Stimulated activated naive B cell treated with anti-CD40 and anti-IgM and Interleukin-4, amounts not matched to agents 10 μg/mL and 1 μg/mL and 100 μg/mL, for 72 hours (primary cell): ENCODE measurements at regions not wholly inside any gene's neighbourhood (a gene's known extent, or its start where the extent isn't known, plus 50 kb on each side); places are given as distances from the start of the nearest gene placed in this dataset.
"Not testable (repeated sequence)": the region's sequence is repeated elsewhere in the genome, so short reads cannot be mapped to it uniquely, and the experiment has no call there.

Experiments used
- ATAC-seq, 2 donors: fragments of 150-1000 bp; cut with Tn5 transposase; replicated peaks; 2 replicates each; pipeline ENCODE4 v1.10.0; 2021; ENCODE audit warnings: moderate library complexity in 1 of 2
- DNase-seq: peaks from one replicate; pipeline ENCODE4 v3.0.0; 2021
- H3K27ac Mint-ChIP-seq: one replicate; pipeline ENCODE4 v1.8.0; 2022; ENCODE audit warnings: mild to moderate bottlenecking, mixed read lengths
- H3K27me3 Mint-ChIP-seq, 2 donors: one replicate each; pipeline ENCODE4 v1.8.0; 2022; ENCODE audit warnings: mixed read lengths in 2 of 2
- H3K36me3 Mint-ChIP-seq, 2 donors: one replicate each; pipeline ENCODE4 v1.8.0; 2022; ENCODE audit warnings: mixed read lengths in 2 of 2, mild to moderate bottlenecking in 1 of 2
- H3K4me1 Mint-ChIP-seq, 2 donors: one replicate each; pipeline ENCODE4 v1.8.0; 2022; ENCODE audit warnings: mixed read lengths in 2 of 2, mild to moderate bottlenecking in 1 of 2
- H3K4me3 Mint-ChIP-seq, 2 donors: one replicate each; pipeline ENCODE4 v1.8.0; 2022; ENCODE audit warnings: mild to moderate bottlenecking in 2 of 2, mixed read lengths in 2 of 2, moderate library complexity in 1 of 2
- H3K9me3 Mint-ChIP-seq, 2 donors: one replicate each; pipeline ENCODE4 v1.8.0; 2022; ENCODE audit warnings: mixed read lengths in 2 of 2, mild to moderate bottlenecking in 1 of 2

- peaks cover 15 to 16% of the 10 kb centered on the region in 2 donors for H3K9me3 Mint-ChIP-seq
- no peaks in the 10 kb centered on the region for H3K4me1 Mint-ChIP-seq
- no peak overlapping the region for H3K27ac Mint-ChIP-seq
- DNase-seq (no peak), ATAC-seq (no peak)
- no peaks in the 10 kb centered on the region for H3K36me3 Mint-ChIP-seq
- no peaks in the 10 kb centered on the region for H3K27me3 Mint-ChIP-seq
- H3K4me3 Mint-ChIP-seq, result no peak overlapping the region
Observed at GRCh38 chr13:67469623-67470022, 239.5 kb upstream of the PCDH9 start.

GRCh38 chr13:67466569-67466968, 236.4 kb upstream of the PCDH9 start:
- Mint-ChIP-seq H3K4me1 (no peaks in the 10 kb centered on the region), H3K4me3 (no peak overlapping the region), H3K9me3 (peaks cover 15 to 16% of the 10 kb centered on the region in 2 donors), H3K27me3 (no peaks in the 10 kb centered on the region), H3K36me3 (no peaks in the 10 kb centered on the region), H3K27ac (no peak overlapping the region)
- ATAC-seq (no peak), DNase-seq (no peak)

GRCh38 chr13:67464154-67464553, 234.0 kb upstream of the PCDH9 start:
- no peak overlapping the region for H3K4me3 Mint-ChIP-seq
- H3K27ac Mint-ChIP-seq, result no peak overlapping the region
- no peak for DNase-seq

GRCh38 chr13:67462098-67462497, 232.0 kb upstream of the PCDH9 start:
- ATAC-seq, result no peak
- H3K4me1 Mint-ChIP-seq, result no peaks in the 10 kb centered on the region
- no peaks in the 10 kb centered on the region for H3K27me3 Mint-ChIP-seq

More at GRCh38 chr13:67464154-67464553, 234.0 kb upstream of the PCDH9 start:
- peaks cover 1 to 13% of the 10 kb centered on the region in 2 donors for H3K9me3 Mint-ChIP-seq
- no peaks in the 10 kb centered on the region for H3K4me1 Mint-ChIP-seq
- H3K36me3 Mint-ChIP-seq, result no peaks in the 10 kb centered on the region
- H3K27me3 Mint-ChIP-seq, result no peaks in the 10 kb centered on the region
- no peak for ATAC-seq

DNA sequence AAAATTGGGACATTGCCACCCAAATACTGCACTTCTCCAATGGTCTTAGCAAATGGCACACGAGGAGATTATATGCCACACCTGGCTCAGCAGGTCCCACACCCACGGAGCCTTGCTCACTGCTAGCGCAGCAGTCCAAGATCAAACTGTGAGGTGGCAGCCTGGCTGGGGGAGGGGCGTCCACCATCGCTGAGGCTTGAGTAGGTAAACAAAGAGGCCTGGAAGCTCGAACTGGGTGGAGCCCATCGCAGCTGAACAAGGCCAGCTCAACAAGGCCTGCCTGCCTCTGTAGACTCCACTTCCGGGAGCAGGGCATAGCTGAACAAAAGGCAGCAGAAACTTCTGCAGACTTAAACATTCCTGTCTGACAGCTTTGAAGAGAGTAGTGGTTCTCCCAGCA, 222.4 kb upstream of the PCDH9 start:
- H3K27me3 Mint-ChIP-seq, H3K36me3 Mint-ChIP-seq, ATAC-seq, DNase-seq, H3K9me3 Mint-ChIP-seq, H3K4me1 Mint-ChIP-seq, H3K4me3 Mint-ChIP-seq, H3K27ac Mint-ChIP-seq: not testable (repeated sequence)

More at GRCh38 chr13:67462098-67462497, 232.0 kb upstream of the PCDH9 start:
- Mint-ChIP-seq H3K4me3 (no peak overlapping the region), H3K27ac (no peak overlapping the region), H3K36me3 (no peaks in the 10 kb centered on the region), H3K9me3 (peaks cover 0 to 1% of the 10 kb centered on the region in 2 donors)
- no peak for DNase-seq

GRCh38 chr13:67445436-67445835, 215.3 kb upstream of the PCDH9 start:
- DNase-seq (no peak), ATAC-seq (no peak)
- Mint-ChIP-seq H3K27me3 (no peaks in the 10 kb centered on the region), H3K4me3 (no peak overlapping the region), H3K27ac (no peak overlapping the region), H3K4me1 (no peaks in the 10 kb centered on the region), H3K9me3 (no peaks in the 10 kb centered on the region), H3K36me3 (no peaks in the 10 kb centered on the region)

GRCh38 chr13:67443923-67444322, 213.8 kb upstream of the PCDH9 start:
- DNase-seq, result no peak
- Mint-ChIP-seq H3K9me3 (no peaks in the 10 kb centered on the region), H3K36me3 (no peaks in the 10 kb centered on the region), H3K4me1 (no peaks in the 10 kb centered on the region), H3K4me3 (no peak overlapping the region), H3K27ac (no peak overlapping the region), H3K27me3 (no peaks in the 10 kb centered on the region)
- no peak for ATAC-seq

DNA sequence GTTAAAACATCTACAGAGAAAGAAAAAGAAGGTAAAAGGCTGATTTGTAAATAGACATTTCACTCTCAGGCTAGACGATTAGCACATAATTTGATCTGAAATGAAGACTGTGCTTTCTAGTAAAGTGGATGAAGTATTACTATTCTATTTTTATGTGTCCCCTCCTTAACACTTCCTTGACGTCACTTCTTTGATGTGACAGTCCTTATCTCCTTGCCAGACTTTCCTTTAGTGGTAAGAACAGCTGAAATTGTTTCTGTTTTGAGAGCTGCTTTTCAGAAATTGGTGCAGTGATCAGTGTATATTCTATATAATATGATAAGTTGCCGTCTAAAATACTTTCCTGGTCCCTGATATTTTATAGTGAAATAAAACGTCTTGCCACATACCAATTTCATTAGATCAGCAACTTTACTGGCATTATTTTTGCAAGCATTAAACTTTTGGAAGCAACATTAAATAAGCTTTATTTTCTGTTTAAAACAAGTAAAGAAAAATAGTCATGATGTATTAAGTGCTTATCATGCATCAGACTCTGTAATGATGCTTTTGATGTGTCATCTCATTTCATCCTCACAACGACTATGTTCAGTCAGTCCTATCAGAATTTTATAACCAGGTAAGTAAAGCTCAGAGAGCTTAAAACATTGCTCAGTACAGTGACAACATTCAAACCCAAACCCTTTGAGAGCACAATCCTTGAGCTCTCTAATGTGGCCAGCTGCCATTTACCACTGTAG, 210.3 kb upstream of the PCDH9 start:
- no peaks in the 10 kb centered on the region for H3K27me3 Mint-ChIP-seq
- H3K36me3 Mint-ChIP-seq, result no peaks in the 10 kb centered on the region
- H3K27ac Mint-ChIP-seq, result no peak overlapping the region
- no peak for DNase-seq
- H3K9me3 Mint-ChIP-seq, result no peaks in the 10 kb centered on the region
- no peak overlapping the region for H3K4me3 Mint-ChIP-seq
- H3K4me1 Mint-ChIP-seq, result no peaks in the 10 kb centered on the region
- no peak for ATAC-seq

- H3K4me1 Mint-ChIP-seq, result no peaks in the 10 kb centered on the region
- H3K9me3 Mint-ChIP-seq, result no peaks in the 10 kb centered on the region
- no peaks in the 10 kb centered on the region for H3K36me3 Mint-ChIP-seq
- H3K27me3 Mint-ChIP-seq, result no peaks in the 10 kb centered on the region
- no peak overlapping the region for H3K27ac Mint-ChIP-seq
- H3K4me3 Mint-ChIP-seq, result no peak overlapping the region
- DNase-seq (no peak), ATAC-seq (no peak)
Observed at GRCh38 chr13:67439365-67439764, 209.2 kb upstream of the PCDH9 start.

GRCh38 chr13:67438465-67438864, 208.3 kb upstream of the PCDH9 start:
- no peaks in the 10 kb centered on the region for H3K27me3 Mint-ChIP-seq

GRCh38 chr13:67437244-67437643, 207.1 kb upstream of the PCDH9 start:
- Mint-ChIP-seq H3K27ac (no peak overlapping the region), H3K4me1 (no peaks in the 10 kb centered on the region), H3K27me3 (no peaks in the 10 kb centered on the region), H3K36me3 (no peaks in the 10 kb centered on the region), H3K4me3 (no peak overlapping the region), H3K9me3 (no peaks in the 10 kb centered on the region)
- no peak for ATAC-seq
- no peak for DNase-seq

More at GRCh38 chr13:67438465-67438864, 208.3 kb upstream of the PCDH9 start:
- ATAC-seq (no peak), DNase-seq (no peak)
- Mint-ChIP-seq H3K9me3 (no peaks in the 10 kb centered on the region), H3K27ac (no peak overlapping the region), H3K4me1 (no peaks in the 10 kb centered on the region), H3K4me3 (no peak overlapping the region), H3K36me3 (no peaks in the 10 kb centered on the region)

DNA sequence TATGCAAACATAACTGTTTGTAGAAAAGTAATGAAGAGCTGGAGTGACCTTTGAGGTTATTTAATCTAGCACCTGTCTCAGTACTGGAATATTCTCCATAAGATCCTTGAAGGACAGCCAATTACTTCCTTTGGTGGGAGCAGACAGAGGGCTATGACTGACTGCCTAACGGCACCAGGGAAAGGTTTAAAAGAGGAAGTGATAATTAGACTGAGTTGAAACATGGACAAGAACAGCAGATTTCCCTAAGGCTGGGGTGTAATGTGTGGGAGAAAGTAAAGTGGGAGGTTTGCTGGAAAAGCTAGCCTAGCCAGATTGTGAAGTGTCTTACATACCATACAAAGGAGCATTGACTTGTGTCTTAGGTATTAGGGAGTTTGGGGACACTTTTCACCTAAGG, 191.3 kb upstream of the PCDH9 start:
- DNase-seq, result no peak
- no peak overlapping the region for H3K27ac Mint-ChIP-seq
- no peak for ATAC-seq
- no peak overlapping the region for H3K4me3 Mint-ChIP-seq
- H3K9me3 Mint-ChIP-seq, result peaks cover 0 to 2% of the 10 kb centered on the region in 2 donors
- H3K36me3 Mint-ChIP-seq, result no peaks in the 10 kb centered on the region
- H3K4me1 Mint-ChIP-seq, result no peaks in the 10 kb centered on the region
- no peaks in the 10 kb centered on the region for H3K27me3 Mint-ChIP-seq

GRCh38 chr13:67416047-67416925, 186.2 kb upstream of the PCDH9 start:
- Mint-ChIP-seq H3K27me3 (no peaks in the 10 kb centered on the region), H3K36me3 (no peaks in the 10 kb centered on the region), H3K4me3 (no peak overlapping the region), H3K27ac (no peak overlapping the region), H3K4me1 (no peaks in the 10 kb centered on the region), H3K9me3 (peaks cover 0 to 2% of the 10 kb centered on the region in 2 donors)
- ATAC-seq, result peak; percentile 51 to 63
- DNase-seq, result no peak

- H3K4me3 Mint-ChIP-seq, result no peak overlapping the region
- H3K4me1 Mint-ChIP-seq, result no peaks in the 10 kb centered on the region
- H3K27me3 Mint-ChIP-seq, result no peaks in the 10 kb centered on the region
- no peak for DNase-seq
- no peak overlapping the region for H3K27ac Mint-ChIP-seq
- H3K9me3 Mint-ChIP-seq, result no peaks in the 10 kb centered on the region
- no peak for ATAC-seq
- H3K36me3 Mint-ChIP-seq, result no peaks in the 10 kb centered on the region
Observed at GRCh38 chr13:67410645-67411044, 180.5 kb upstream of the PCDH9 start.

DNA sequence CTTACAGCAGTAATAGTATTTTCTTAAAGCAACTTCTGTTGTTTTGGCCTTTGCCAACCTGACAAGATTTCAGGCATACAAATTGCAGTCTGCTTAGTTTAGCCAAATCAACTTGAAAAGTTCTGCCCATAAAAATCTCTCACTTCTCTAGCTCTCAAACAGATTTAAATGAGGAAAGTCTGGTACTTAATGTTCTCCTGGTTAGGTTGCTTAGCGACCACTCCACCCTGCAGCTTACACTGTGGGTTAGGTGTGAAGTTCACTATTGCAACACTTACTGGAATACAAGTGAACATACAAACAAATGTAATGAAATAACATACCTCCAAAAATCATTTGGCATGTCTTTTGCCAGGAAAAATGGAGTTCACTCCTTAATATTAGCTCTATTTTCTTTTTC, 178.7 kb upstream of the PCDH9 start:
- H3K27ac Mint-ChIP-seq, result no peak overlapping the region
- H3K27me3 Mint-ChIP-seq, result no peaks in the 10 kb centered on the region
- H3K36me3 Mint-ChIP-seq, result no peaks in the 10 kb centered on the region
- ATAC-seq, result no peak
- H3K4me1 Mint-ChIP-seq, result no peaks in the 10 kb centered on the region
- H3K9me3 Mint-ChIP-seq, result no peaks in the 10 kb centered on the region
- no peak overlapping the region for H3K4me3 Mint-ChIP-seq
- DNase-seq, result no peak
